Stimulated activated CD8-positive, alpha-beta memory T cell treated with anti-CD3 and anti-CD28 coated beads, Interleukin-15, amount 100 ng/mL, for 24 hours (primary cell): ENCODE measurements at regions not wholly inside any gene's neighbourhood (a gene's known extent, or its start where the extent isn't known, plus 50 kb on each side); places are given as distances from the start of the nearest gene placed in this dataset.

Experiments used
- DNase-seq: peaks from one replicate; pipeline ENCODE4 v3.0.0-alpha.2; 2020; ENCODE audit warnings: low read depth

DNA sequence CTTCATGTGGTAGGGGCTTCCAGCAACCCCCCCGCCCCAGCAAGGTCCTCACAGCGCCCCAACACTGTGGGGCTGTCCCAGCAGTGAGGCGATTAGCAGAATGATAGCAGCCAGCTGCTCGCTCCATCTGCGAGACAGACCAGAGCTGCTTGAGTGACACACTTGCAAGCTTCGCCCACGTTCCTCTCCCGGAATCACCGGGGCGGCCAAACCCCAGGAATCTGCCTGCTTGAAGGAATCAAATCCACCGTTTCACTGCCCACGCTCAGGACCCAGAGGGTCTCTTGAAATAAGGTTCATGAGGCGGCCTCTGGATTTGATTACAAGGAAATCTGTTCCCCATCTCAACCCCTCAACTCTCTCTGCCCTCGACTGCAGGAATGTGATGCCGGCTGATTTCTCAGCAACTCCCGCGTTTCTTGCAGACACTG is 356.0 kb downstream of the C16orf95 start:
- DNase-seq = no peak

DNA sequence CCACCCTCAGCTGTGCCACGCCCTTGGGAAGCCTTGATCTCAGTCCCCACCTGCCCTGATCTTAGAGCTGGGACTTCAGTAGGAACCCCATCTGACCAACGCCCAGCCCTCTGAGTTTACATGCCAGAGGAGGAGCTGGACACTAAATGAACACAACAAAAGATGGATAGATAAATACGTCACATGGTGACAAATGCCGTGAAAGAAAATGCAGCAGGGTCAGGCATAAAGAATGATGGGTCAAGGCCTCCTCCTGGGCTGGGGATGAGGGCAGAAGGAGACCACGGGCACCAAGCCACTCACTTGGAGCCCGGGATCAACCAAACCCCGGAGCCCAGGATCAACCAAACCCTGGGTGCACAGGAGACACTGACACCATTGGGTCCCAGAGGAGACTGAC is 354.9 kb downstream of the C16orf95 start:
- no peak for DNase-seq

DNA sequence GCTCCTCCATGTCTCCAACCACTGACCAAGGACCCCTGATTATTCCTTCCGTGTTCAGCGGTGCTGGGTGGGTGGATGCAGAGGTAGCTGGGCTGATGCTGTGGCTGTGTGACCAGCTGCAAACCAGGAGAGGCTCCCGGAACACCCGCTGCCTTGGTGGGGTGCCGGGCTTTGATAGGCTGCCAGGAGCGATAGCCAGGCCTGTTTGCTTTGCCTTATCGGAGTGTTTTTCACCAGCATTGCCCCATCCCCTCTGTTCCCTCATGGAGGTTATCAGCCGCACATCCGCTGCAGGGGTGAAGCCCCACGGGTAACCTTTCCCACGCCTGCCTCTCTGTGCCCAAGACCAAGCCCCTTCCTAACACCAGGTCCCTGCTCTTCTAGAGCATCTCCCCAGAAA is 354.3 kb downstream of the C16orf95 start:
- DNase-seq = no peak

DNA sequence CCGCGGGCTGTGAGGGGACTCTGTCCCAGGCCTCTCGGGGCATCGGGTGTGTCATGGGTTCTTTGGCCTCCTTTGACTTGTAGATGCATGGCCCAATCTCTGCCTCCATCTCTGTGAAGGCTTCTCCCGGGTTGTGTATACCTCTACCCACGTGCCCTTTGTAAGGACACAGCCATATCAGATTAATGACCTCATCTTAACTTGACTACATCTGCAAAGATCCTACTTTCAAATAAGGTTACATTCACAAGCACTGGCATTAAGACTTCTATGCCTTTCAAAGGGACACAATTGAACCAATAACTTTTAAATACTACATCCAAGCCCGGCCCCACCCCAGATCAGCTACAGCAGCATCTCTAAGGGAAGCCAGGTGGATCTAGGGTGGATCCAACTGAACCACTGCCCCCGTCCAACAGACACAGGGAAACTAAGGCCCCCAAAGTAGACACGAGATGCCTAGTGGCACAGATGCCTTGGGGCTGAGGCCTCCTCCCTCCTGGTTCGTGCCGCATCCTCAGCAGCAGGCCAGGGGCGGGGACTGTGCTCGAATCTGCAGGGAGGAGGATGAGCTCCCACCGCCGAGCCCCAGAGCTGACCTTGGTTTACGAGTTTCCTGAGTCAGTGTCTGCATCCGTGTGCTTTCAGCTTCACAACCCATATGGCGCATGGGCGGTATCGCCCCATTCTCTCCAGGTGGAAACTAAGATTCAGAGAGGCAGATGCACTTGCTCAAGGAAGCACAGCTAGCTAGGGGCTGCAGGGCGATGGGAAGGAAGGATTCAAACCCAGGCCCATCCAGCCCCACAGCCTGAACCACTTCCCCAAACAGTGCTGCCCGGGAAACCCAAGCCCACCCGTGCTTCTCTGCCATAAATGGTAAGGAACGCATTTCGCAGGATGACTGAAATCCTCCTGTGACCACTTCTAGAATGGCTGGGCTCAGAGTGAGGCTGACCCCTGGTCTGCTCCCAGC is 353.3 kb downstream of the C16orf95 start:
- no peak for DNase-seq

DNA sequence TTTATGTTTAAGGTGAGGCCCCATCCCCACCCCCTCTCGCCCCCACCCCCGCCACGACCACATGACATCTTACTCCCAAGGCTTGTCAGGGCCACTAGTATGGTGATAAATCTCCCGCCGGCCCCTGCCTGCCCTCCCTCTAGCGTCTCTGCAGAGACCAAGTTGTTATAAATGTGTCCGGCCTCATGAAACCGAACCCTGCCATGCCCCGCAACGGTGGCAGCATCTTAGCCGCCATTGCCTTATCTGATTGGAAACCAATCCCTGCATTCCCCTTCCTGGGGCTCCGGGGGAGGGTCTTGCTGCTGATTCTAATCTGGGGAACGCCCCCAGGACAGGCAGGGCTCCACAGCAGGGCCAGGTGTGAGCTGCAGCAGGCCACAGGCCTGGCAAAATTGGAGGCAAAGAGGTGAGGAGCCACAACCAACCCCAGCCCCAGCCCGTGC is 352.4 kb downstream of the C16orf95 start:
- no peak for DNase-seq

DNA sequence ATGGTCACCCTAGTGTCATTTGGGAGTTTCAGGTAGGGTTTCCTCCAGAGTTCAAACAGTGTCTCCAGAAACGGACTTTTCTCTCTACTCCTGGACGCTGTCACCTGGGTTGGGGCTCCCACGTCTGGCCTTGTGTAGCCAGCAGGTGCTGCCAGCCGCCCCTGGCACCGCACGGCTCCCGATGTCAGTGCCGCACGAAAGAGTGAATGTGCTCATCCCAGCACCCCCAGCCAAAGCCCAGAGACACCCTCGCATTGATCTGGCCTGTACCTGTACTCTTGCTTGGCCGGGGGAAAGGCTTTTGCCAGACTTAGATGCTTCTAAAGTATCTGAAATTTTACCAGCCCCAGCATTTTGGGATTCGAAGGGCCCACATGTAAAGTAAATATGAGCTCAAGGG is 351.9 kb downstream of the C16orf95 start:
- DNase-seq = no peak

DNA sequence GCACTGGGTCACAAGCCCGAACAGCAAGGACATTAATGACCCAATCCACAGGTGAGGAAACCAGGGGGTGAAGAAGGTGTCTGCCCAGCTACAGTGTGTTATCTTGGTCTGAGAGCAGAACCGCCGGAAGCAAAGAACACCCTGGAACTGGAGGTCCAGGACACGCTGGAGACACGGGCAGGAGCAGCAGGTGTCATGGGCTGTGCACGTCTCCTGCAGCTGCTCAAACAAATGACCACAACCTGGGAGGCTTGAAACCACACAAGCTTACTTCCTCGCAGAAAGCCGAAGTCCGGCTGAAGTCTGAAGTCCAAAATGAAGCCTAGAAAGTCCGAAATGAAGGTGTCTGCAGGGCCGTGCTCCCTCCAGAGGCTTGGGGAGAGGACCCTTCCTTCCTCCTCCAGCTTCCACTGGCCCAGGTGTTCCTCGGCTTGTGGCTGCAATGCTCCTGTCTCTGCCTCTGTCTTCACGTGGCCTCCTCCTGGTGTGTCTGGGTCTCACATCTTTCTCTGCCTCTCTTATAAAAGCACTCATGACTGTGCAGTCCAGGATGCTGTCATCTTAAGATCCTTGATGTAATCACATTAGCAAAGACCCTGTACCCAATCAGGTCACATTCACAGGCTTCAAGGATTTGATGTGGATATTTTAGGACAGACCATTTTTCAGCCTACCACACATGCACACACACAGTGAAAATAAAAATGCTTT is 351.2 kb downstream of the C16orf95 start:
- DNase-seq = no peak

DNA sequence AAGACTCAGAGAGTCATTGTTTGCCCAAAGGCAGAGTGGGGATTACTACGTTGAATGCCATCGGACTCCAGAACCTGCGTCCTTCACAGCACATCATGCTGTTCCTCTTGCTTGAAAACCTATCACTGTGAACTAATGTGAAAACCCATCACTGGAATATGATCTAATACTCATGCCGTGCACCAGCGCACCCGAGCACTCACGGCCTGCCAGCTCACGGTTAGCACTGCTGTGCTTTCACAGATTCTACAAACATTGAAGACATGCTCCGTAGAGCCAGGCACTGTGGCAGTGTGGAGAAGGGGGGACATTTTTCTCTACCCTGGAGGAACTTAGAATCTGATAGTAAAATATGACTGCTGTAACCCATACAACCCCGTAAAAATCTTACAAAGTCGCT is 350.4 kb downstream of the C16orf95 start:
- no peak for DNase-seq

DNA sequence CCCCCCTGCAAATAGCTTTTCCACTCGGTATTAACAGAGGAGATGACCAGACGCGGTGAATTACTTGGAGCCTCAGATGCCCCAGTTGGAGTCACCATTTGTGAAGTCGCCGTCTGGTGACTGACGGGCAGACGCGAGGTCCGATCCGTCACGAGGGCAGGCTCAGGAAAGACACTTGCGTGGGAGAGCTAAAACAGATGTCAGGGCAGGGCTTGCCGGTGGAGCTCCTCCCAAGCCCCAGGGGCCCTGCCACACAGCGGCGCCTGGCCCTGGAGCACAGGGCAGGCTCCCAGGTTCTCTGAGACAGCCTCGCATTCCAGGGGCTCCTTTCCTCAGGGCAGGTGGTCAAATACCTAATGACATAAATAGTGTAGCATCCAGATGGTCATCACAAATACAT is 348.3 kb downstream of the C16orf95 start:
- DNase-seq = no peak

DNA sequence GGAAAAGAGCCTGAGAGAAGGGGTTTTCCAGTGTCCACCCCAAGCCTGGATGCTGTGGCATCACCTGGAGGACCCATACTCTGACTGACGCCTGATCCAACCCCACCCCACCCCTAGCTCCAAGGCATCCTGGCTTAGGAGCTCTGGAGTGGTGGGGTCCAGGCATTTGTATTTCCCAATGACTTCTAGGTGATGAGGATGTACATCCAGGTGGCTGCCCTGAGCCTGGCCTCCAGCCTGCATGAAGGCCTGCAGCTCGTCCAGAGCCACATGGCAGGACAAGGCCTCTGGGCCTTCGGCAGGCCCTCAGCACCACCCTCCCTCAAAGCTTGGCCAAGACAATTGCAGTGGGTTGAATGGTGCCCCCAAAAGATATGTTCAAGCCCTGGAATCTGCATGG is 347.5 kb downstream of the C16orf95 start:
- DNase-seq = no peak

DNA sequence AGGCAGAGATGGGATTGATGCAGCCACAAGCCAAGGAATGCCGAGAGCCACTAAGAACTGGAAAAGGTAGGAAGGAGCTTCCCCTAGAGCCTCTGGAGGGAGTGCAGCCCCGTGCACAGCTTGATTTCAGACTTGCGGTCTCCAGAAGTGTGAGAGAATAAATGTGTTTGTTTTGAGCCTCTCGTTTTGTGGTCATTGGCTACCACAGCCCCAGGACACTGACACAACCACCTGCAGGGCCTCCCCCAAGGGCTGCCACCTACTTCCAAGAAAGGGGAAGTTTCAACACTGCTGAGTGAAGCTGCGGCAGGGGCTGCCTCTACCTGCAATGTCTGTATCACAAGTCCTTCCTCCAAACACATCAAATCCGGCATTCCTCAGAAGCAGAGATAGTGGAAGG is 346.9 kb downstream of the C16orf95 start:
- no peak for DNase-seq

DNA sequence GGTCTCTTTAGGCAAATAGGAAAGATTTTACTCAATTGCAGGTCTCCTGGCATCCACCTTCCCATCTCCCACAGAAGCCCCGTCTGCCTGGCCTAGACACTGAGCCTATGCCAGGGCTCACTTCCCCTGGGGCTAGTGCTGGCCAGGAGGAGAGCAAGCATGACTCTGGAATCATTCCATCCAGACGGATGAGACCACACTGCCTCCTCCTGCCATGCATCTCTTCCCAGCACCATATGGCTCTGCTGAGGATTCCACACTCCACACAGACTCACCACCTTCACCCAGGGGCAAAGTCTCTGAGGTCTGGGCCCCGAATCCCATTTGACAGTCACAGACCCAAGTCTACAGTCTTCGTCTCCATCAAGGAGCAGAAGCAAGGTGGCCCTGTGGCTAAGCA is 346.5 kb downstream of the C16orf95 start:
- DNase-seq = no peak

DNA sequence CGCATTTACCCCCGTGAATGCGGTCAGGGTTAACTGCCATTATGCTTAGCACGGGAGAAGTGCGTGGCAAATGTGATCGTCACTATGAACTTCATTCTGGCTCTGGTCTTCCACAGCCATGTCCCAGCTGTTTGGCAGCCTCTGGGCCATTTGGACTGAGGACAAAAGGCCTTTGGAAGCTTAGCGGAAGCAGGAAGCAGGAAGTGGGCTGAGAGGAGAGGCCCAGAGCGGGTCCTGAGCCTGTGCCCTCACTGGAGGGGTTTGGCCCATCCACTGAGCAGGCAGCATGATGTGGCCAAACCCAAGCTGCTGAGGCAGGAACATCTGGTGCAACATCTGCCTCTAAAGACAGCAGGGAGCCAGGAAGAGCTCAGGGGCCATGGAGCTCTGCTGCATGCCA is 345.9 kb downstream of the C16orf95 start:
- no peak for DNase-seq

DNA sequence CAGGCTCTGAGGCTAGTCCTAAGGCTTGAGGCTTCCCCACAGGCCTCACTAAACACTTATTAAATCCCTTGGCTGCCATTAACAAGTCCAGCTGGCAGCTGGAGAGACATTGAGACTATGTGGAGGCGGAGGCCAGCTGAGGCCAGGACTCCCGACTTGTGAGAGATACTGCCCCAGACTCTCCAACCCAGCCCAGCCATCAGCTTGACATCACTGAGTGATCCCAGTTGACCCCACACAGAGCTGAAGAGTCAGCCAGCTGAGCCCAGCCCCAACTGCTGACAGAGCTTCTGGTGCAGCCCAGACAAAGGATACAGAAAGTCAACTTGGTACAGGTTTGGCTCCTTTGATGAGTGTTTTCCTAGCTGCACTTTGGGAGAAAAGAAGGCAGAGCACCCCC is 343.1 kb downstream of the C16orf95 start:
- DNase-seq = no peak

DNA sequence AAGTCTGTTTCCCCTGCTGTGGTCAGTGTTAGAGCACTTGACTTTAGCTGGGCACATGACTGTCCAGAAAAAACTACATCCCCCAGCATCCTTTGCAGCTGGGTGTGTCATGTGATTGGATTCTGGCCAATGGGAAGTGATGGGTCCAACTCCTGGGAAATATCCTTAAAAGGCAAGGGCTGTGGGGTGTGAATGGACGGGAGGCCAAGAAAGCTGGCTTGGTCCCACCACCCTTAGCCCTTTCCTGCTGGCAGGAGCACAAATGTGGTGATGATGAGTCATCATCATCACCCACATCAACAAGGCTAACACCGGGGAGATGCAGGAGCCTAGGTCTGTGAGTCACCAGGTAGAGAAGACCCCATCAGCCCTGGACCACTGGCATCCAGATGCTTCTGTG is 341.7 kb downstream of the C16orf95 start:
- DNase-seq = no peak

DNA sequence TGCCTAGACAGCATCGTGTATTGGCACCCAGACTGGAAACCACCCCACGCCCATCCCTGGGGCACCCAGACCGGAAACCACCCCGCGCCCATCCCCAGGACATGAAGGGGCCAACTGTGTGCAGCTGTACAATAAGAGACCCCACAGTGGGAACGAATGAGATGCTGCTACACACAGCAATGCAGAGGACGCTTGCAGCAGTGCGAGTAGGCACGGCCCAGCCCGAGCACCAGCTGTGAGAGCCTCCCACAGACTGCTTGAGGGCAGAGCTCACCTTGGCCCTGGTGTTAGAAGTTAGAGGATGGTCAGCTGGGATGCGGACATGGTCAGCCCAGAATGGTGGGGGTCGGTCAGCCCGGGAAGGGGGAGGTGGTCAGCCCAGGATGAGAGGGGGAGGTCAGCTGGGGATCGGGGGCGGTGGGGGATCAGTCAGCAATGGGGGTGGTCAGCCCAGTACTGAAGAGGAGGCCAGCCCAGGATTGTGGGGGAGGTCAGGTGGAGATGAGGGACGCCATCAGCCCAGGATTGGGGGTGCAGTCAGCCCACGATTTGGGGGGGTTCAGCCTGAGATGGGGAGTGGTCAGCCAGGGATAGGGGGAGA is 340.0 kb downstream of the C16orf95 start:
- no peak for DNase-seq

DNA sequence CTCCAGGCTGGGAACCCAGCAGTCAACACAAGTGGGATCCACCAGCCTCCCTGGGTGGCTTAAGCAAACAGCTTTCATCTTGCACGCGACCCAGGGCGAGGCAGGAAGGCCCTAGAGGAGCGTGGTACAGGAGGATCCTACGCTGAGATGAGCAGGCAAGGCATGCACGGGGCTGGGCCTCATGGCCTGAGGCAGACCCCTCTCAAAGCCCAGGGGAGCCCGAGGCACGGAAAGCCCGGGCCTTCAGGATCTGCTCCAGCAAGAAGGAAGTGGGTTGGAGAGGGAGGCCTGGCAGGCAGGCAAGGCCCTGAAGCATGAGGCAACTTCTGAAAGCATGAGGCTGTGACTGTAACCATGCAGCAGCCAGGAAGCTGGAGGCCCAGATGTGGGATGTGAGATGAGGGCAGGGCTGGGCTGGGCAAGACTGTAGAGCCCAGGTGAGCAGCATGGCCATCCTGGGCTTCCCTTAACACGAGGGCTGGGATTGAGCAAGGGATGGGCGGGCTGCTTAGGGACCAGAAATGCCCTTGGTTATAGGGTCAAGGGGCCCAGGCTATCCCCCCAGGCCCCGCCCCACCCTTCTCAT is 338.7 kb downstream of the C16orf95 start:
- DNase-seq = no peak

DNA sequence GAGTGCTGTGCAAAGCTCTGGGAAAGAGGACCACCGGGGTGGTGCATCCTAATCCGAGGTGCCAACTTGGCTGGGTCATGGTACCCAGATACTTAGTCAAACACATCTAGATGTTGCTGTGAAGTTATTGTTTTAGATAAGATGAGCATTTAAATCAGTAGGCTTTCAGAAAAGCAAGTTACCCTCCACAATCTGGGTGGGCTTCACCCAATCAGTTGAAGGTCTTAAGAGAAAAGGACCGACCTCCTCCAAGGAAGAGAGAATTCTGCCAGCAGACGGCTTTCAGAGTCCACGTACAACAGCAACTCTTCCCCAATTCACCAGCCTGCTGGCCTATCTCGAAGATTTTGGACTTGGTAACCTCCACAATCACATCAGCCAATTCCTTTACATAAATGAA is 338.1 kb downstream of the C16orf95 start:
- DNase-seq = no peak

DNA sequence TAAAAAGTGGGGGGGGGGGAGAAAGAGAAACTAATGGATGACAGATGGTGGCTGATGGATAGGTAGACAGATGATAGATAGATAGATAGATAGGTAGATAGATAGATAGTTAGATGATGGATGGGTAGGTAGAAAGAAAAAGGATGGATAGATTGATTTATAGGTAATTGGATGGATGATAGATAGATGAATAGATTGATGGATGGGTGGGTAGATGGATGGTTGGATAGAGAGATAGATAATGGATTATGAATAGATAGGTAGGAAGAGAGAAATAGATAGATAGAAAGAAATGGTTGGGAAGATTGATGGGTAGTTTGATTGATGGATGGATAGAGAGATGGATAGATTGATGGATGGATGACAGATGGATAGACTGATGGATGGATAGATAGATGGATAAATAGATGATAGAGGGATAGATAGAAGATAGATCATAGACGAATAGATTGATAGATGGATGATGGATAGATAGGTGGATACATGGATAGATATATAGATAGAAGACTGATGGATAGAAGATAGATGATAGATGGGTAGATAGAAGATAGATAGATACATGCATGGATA is 337.1 kb downstream of the C16orf95 start:
- DNase-seq = no peak

DNA sequence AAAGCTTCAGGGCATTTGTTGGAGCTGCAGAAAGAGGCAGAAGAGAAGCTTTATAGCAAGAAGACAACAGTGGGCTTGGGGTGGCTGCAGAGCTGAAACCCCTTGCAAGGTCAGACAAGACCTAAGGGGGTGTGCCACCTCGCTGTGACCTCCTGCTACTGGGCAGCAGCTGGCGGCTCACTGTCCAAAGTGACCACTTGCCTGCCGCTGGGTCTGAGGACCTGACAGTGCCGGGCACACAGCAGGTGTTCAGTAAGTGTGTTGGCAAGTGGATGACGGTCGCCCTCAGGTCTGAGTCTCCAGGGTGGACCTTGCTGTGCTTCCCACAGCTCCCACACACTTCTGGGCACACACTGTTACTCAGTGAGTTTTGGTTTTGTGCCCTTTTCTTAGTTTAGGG is 336.5 kb downstream of the C16orf95 start:
- no peak for DNase-seq

DNA sequence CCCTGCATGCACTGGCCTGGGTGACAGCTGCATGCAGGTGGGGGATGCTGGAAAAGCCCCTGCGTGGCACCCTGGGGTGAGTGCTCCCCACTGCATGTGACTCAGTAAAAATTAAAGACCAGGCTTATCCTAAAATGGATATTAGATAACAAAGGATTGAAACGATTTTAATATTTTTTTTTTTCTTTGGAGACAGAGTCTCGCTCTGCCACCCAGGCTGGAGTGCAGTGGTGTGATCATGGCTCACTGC is 334.9 kb downstream of the C16orf95 start:
- DNase-seq = no peak

DNA sequence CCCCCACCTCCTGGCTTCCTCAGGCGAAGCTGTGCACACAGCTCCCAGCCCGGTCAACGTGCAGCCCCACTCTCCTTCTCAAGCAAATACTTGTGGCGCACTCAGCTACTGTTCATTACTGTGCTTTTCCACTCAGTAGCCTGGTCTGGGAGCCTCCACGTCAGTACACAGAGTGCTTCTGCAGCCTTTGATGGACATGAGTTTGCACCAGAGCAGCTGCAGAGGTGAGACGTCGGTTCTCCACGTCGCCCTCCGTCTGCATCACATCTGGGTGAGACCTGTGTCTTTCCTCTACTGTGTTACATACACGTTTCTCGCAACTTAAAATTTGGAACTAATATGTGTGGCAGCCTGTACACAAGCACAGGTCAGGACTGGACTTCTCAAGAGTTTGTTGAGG is 334.3 kb downstream of the C16orf95 start:
- DNase-seq = no peak

DNA sequence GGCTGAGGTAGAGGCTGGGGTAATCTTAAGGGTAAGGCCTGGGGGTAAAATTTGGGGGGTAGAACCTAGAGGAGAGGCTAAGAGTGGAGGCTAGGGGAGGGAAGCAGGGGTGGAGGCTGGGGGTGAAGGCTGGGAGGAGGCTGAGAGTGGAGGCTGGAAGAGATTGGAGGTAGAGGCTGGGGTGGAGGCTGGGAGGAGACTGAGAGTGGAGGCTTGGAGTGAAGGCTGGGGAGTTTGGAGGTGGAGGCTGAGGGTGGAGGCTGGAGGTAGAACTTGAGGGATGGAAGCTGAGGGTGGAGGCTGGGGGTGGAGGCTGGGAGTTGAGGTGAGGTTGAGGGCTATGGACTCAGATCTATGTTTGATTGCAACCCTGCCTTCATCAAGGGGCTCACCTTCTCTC is 333.6 kb downstream of the C16orf95 start:
- DNase-seq = no peak
